ENCODE measurements at regions not wholly inside any gene's neighbourhood (a gene's known extent, or its start where the extent isn't known, plus 50 kb on each side); places are given as distances from the start of the nearest gene placed in this dataset.

DNA sequence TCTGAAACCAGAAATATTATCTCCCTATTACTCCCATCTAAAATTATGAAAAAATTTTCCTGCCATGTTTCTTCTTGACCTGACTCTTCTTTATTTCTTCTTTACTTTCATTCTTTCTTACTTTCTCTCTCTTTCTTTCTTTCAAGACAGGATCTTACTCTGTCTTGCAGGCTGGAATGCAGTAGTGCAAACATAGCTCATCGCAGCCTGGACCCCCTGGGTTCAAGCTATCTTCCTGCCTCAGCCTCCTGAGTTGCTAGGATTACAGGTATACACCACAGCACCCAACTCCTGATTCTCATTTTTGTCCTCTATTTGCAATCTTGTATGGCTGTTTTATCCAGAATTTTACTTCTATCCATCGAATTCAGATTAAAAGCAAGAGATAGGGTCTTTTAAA, 631.1 kb downstream of the TBC1D4 start:
- FAIRE-seq = no peak
- 0% methylated on average over 1 of the region's 2 CpGs for WGBS (ENCODE audit: insufficient coverage, low coverage, missing lambda C conversion rate)
- intact Hi-C loops (cut with micrococcal nuclease) = no loop called here

More for the DNA sequence above, 631.1 kb downstream of the TBC1D4 start:
- POLR2A ChIA-PET = no interaction called here
- H3K4me3 ChIP-seq = no peak overlapping the region
- H3K9me3 ChIP-seq (replicated peaks; ENCODE audit: control insufficient read depth, insufficient read depth, low read depth, low read length) = no peaks in the 10 kb centered on the region
- H3K27me3 ChIP-seq (ENCODE audit: control insufficient read depth in 2 of 2, insufficient read depth in 2 of 2, low read length in 2 of 2) = no peaks in the 10 kb centered on the region
- H3K9me1 ChIP-seq (ENCODE audit: control insufficient read depth, insufficient read depth, low read length) = no peaks in the 10 kb centered on the region
- no peak overlapping the region for H3K9ac ChIP-seq (ENCODE audit: insufficient read depth in 1 of 2, low read depth in 2 of 2, low read length in 2 of 2)
- no peak for ATAC-seq
- DNase-seq (ENCODE audit: extremely low read depth in 1 of 4, low spot score in 3 of 4) = no peak
- no TSS peak for BruUV-seq (replicated peaks)
- H3K4me2 ChIP-seq (ENCODE audit: insufficient read depth, low read length) = no peak overlapping the region
- no peak overlapping the region for H3K27ac ChIP-seq (ENCODE audit: extremely low read depth, low read depth, low read length)
- CTCF ChIA-PET (ENCODE audit: low intra/inter-chr PET ratio) = no interaction called here
- H4K20me1 ChIP-seq (replicated peaks; ENCODE audit: control insufficient read depth, insufficient read depth, low read length) = no peaks in the 10 kb centered on the region
- no peak overlapping the region for H2AFZ ChIP-seq (ENCODE audit: low read depth, low read length)
- no peak for TF ChIP-seq ATF1 (CRISPR knock-in tag; IDR thresholded peaks at IDR 0.05)
- TF ChIP-seq ATF1 (tag; IDR thresholded peaks at IDR 0.05) = no peak
- no peak for TF ChIP-seq ZKSCAN3 (CRISPR knock-in tag; IDR thresholded peaks at IDR 0.05)
- TF ChIP-seq SRSF3 (IDR thresholded peaks at IDR 0.05; ENCODE audit: insufficient read depth, low read length) = no peak
- TF ChIP-seq SNAPC5 (CRISPR knock-in tag; IDR thresholded peaks at IDR 0.05) = no peak
- no peak for TF ChIP-seq BRD4 (IDR thresholded peaks at IDR 0.05)
- TF ChIP-seq U2AF2 (optimal IDR thresholded peaks at IDR 0.05; ENCODE audit: low read depth, low read length) = no peak
- no peak for TF ChIP-seq ZNF143 (CRISPR knock-in tag; IDR thresholded peaks at IDR 0.05)
- no peak for TF ChIP-seq ZC3H8 (IDR thresholded peaks at IDR 0.05)
- no peak for TF ChIP-seq TAF7 (tag; IDR thresholded peaks at IDR 0.05)
- TF ChIP-seq NR2C2 (CRISPR knock-in tag; IDR thresholded peaks at IDR 0.05) = no peak
- TF ChIP-seq NR2C2 (tag; IDR thresholded peaks at IDR 0.05) = no peak
- no peak for TF ChIP-seq CLOCK (CRISPR knock-in tag; IDR thresholded peaks at IDR 0.05; ENCODE audit: borderline replicate concordance)
- no peak for TF ChIP-seq NELFE (IDR thresholded peaks at IDR 0.05; ENCODE audit: insufficient read depth, insufficient read length)
- TF ChIP-seq PHF20 (IDR thresholded peaks at IDR 0.05; ENCODE audit: partially characterized antibody) = no peak
- TF ChIP-seq TAF9B (IDR thresholded peaks at IDR 0.05; ENCODE audit: partially characterized antibody) = no peak
- no peak for TF ChIP-seq ZNF583 (CRISPR knock-in tag; IDR thresholded peaks at IDR 0.05)
- H3K79me2 ChIP-seq (ENCODE audit: control insufficient read depth, insufficient read depth, low read length) = no peaks in the 10 kb centered on the region
- in situ Hi-C loops (cut with MboI) = no loop called here
- no peaks in the 10 kb centered on the region for H3K4me1 ChIP-seq (replicated peaks in 1 of 2; ENCODE audit: control insufficient read depth in 2 of 2, insufficient read depth in 2 of 2, low read length in 2 of 2)
- H3K36me3 ChIP-seq (ENCODE audit: control insufficient read depth, insufficient read depth, low read length) = no peaks in the 10 kb centered on the region

All from K562 (cell line).